ENCODE measurements at regions not wholly inside any gene's neighbourhood (a gene's known extent, or its start where the extent isn't known, plus 50 kb on each side); places are given as distances from the start of the nearest gene placed in this dataset.

- Histone ChIP-seq H3K27ac (replicated peaks) (no peak overlapping the region), H3K4me3 (replicated peaks; ENCODE audit: insufficient read depth, low read length) (no peak overlapping the region), H3K27me3 (ENCODE audit: insufficient read depth, poor library complexity, severe bottlenecking) (no peaks in the 10 kb centered on the region)
- no peak for DNase-seq (ENCODE audit: low read depth in 1 of 2, low spot score in 1 of 2)
- TF ChIP-seq CTCF (IDR thresholded peaks at IDR 0.05; ENCODE audit: insufficient read depth, low read length) = no peak
- TF ChIP-seq, protein P1, sequence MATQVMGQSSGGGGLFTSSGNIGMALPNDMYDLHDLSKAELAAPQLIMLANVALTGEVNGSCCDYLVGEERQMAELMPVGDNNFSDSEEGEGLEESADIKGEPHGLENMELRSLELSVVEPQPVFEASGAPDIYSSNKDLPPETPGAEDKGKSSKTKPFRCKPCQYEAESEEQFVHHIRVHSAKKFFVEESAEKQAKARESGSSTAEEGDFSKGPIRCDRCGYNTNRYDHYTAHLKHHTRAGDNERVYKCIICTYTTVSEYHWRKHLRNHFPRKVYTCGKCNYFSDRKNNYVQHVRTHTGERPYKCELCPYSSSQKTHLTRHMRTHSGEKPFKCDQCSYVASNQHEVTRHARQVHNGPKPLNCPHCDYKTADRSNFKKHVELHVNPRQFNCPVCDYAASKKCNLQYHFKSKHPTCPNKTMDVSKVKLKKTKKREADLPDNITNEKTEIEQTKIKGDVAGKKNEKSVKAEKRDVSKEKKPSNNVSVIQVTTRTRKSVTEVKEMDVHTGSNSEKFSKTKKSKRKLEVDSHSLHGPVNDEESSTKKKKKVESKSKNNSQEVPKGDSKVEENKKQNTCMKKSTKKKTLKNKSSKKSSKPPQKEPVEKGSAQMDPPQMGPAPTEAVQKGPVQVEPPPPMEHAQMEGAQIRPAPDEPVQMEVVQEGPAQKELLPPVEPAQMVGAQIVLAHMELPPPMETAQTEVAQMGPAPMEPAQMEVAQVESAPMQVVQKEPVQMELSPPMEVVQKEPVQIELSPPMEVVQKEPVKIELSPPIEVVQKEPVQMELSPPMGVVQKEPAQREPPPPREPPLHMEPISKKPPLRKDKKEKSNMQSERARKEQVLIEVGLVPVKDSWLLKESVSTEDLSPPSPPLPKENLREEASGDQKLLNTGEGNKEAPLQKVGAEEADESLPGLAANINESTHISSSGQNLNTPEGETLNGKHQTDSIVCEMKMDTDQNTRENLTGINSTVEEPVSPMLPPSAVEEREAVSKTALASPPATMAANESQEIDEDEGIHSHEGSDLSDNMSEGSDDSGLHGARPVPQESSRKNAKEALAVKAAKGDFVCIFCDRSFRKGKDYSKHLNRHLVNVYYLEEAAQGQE (IDR thresholded peaks at IDR 0.05; ENCODE audit: insufficient replicate concordance, low read depth) = no peak
- no peak for TF ChIP-seq GABPA (IDR thresholded peaks at IDR 0.05; ENCODE audit: low read depth)
- TF ChIP-seq SPI1 (IDR thresholded peaks at IDR 0.05; ENCODE audit: borderline replicate concordance, low read depth) = no peak
- TF ChIP-seq POLR2AphosphoS5 (IDR thresholded peaks at IDR 0.05; ENCODE audit: low read depth) = no peak
Measured at GRCh38 chr10:56063642-56064041, 297.4 kb downstream of the ZWINT start.

GRCh38 chr10:56057860-56058259 is 303.2 kb downstream of the ZWINT start:
- H3K27ac ChIP-seq (replicated peaks) = no peak overlapping the region
- no peaks in the 10 kb centered on the region for H3K27me3 ChIP-seq (ENCODE audit: insufficient read depth, poor library complexity, severe bottlenecking)

DNA sequence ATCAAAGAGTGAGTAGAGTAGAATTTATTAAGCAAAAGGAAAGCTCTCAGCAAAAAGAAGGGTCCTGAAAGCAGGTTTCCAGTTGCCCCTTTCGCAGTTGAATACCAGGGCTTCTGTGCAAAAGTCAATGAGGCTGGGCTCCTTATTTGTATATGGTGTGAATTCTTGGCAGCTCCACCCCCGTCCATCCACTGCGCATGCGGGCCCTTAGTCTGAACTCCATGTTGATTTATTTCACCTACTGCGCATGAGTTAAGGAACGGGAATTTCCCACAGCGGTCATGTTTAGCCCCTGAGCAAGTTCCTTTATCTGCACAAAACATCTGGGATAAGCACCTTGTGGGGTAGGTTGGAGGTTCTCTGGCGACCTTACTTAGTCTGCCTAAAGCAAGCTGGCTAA is 325.6 kb downstream of the ZWINT start:
- Histone ChIP-seq H3K4me3 (replicated peaks; ENCODE audit: insufficient read depth, low read length) (no peak overlapping the region), H3K27me3 (ENCODE audit: insufficient read depth, poor library complexity, severe bottlenecking) (no peaks in the 10 kb centered on the region), H3K27ac (replicated peaks) (no peak overlapping the region)
- DNase-seq (ENCODE audit: low read depth in 1 of 2, low spot score in 1 of 2) = no peak
- TF ChIP-seq CTCF (IDR thresholded peaks at IDR 0.05; ENCODE audit: insufficient read depth, low read length) = no peak
- TF ChIP-seq POLR2AphosphoS5 (IDR thresholded peaks at IDR 0.05; ENCODE audit: low read depth) = no peak
- TF ChIP-seq, protein P1 (IDR thresholded peaks at IDR 0.05; ENCODE audit: insufficient replicate concordance, low read depth) = no peak
- TF ChIP-seq GABPA (IDR thresholded peaks at IDR 0.05; ENCODE audit: low read depth) = no peak
- TF ChIP-seq SPI1 (IDR thresholded peaks at IDR 0.05; ENCODE audit: borderline replicate concordance, low read depth) = no peak

More at GRCh38 chr10:56057860-56058259, 303.2 kb downstream of the ZWINT start:
- H3K4me3 ChIP-seq (replicated peaks; ENCODE audit: insufficient read depth, low read length) = no peak overlapping the region
- no peak for DNase-seq (ENCODE audit: low read depth in 1 of 2, low spot score in 1 of 2)
- TF ChIP-seq GABPA (IDR thresholded peaks at IDR 0.05; ENCODE audit: low read depth) (no peak), SPI1 (IDR thresholded peaks at IDR 0.05; ENCODE audit: borderline replicate concordance, low read depth) (no peak), CTCF (IDR thresholded peaks at IDR 0.05; ENCODE audit: insufficient read depth, low read length) (no peak), POLR2AphosphoS5 (IDR thresholded peaks at IDR 0.05; ENCODE audit: low read depth) (no peak)
- TF ChIP-seq, protein P1 (IDR thresholded peaks at IDR 0.05; ENCODE audit: insufficient replicate concordance, low read depth) = no peak

Data from HL-60 (cell line).